Stomach (tissue), 4 donors: ENCODE measurements at regions not wholly inside any gene's neighbourhood (a gene's known extent, or its start where the extent isn't known, plus 50 kb on each side); places are given as distances from the start of the nearest gene placed in this dataset.

Experiments
- POLR2A ChIP-seq, 4 donors: fragments of 450-650 bp; IDR thresholded peaks; one replicate each; pipeline ENCODE4 v1.6.1; 2016; ENCODE audit warnings: antibody characterized with exemption in 4 of 4, control low read depth in 2 of 4, mild to moderate bottlenecking in 1 of 4, moderate library complexity in 1 of 4
- POLR2AphosphoS5 ChIP-seq, 3 donors: sonication (generic); formaldehyde crosslinking; IDR thresholded peaks; one replicate each; pipeline ENCODE4 v1.6.1; 2016; ENCODE audit warnings: antibody characterized with exemption in 3 of 3

- no peak for TF ChIP-seq POLR2AphosphoS5 (IDR thresholded peaks at IDR 0.05)
- no peak for TF ChIP-seq POLR2A (IDR thresholded peaks at IDR 0.05)
These were observed 278.3 kb downstream of the SOX4 start for GRCh38 chr6:21871831-21872230.
